T-helper 2 cell treated with Interferon-gamma antibody and Interleukin-4, amounts not matched to agents 100 ng/mL and 5 ng/mL, for 36 hours (primary cell): ENCODE measurements at regions not wholly inside any gene's neighbourhood (a gene's known extent, or its start where the extent isn't known, plus 50 kb on each side); places are given as distances from the start of the nearest gene placed in this dataset.

Experiments
- intact Hi-C: fragments of 100-400 bp; cut with micrococcal nuclease; formaldehyde crosslinking; loops from one replicate; pipeline ENCODE4 v1.15.1; 2023

DNA sequence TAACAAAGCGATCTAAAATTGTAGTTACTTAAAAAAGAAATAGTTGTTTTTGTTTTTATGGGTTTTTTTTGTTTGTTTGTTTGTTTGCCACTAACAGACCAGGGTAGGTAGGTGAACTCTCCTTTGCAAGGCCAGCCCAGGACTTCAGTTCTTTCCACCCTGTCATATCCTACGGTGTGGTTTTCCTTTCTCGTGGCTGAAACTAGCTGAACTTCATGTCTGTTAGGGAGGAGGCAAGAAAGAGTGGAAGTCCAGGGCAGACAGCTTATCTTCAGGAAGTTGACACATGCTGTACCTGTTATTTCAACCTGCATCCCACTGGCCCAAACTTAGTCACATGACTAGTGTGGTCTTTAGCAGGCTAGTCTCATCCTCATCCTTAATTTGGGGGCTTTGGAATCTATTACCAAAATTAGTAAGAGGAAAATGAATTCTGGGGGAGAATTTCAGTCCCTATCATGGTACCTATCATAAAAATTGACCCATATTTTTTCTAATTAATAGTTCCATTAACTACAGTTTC, 62.9 kb upstream of the LRRC7 start:
- intact Hi-C loops: no loop called here

DNA sequence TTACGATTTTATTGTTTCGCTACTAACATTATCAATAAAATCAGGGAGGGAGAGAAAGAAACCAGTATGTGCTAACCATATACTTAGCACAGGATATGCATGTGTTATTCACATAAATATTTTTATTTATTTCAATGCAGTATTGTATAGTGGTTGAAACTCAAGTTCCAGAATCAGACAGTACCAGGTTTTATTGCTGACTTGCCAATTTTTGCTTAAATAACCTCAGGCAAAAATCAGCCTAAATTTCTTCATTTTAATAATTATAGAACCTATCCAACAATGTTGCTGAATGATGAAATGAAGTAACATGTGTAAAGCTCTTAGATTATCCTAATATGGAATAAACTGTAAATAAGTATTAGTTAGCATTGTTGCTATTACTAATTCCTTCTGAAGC, 61.4 kb upstream of the LRRC7 start:
- intact Hi-C loops: no loop called here

DNA sequence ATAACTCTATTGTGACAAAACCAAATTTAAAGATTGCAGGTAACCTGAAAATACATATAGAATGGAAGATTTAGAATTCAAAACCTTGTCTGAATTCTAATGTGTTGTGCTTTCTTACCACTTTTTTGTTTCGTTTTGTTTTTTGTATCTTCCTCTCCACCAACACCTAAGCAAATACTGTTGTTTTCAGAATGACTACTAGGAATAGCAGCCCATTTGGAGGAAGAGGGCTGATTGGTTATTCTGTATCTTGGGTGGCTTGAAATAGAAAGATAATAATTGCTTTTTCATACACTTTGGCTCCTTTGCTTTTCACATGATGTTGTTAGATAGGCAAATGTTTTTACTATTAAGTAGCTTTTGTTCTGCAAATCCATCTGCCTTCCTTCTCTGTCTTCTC, 61.0 kb upstream of the LRRC7 start:
- intact Hi-C loops: no loop called here

DNA sequence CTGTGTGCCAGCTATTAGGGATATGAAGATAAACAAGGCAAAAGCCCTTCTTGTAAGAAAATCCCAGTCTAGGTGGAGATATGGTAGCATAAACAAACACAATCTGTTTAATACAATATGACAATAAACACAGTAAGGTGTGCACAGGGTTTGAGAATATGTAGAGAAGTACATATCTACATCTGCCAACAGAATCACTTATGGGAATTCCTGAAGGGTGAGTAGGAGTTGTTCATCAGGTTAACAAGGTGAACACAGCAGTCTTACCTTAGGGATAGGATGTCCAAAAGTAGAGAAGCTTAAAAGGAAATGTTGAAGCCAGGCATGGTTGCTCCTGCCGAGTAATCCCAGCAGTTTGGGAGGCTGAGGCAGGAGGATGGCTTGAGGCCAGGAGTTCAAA, 57.7 kb upstream of the LRRC7 start:
- intact Hi-C loops: no loop called here

DNA sequence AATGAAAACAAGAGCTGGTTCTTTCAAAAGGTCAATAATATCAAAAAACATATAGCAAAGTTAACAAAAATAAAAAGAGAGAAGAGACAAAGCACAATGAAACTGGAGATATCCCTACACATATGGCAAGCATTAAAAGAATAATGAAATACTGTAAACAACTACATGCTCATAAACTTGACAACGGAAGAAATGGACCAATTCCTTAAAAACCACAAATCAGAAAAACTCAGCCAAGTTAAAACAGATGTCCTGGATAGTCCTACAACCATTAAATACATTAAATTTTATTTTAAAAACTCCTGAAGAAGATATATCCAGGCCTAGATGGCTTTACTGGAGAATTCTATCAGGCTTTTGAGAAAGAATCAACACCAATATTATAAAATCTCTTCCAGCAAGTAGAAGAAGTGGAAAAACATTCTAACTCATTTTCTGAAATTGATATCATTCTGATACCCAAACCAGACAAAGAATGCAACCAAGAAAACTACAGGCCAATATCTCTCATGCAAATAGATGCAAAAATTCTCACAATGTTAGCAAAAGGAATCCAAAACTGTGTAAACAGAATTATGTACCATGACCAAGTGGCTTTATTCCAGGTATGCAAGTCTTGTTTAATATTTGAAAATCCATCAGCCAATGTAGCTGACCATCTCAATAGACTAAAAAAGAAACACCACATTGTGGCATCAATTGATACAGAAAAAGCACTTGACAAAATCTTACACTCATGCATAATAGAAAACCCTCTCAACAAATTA, 56.1 kb upstream of the LRRC7 start:
- intact Hi-C loops: no loop called here

DNA sequence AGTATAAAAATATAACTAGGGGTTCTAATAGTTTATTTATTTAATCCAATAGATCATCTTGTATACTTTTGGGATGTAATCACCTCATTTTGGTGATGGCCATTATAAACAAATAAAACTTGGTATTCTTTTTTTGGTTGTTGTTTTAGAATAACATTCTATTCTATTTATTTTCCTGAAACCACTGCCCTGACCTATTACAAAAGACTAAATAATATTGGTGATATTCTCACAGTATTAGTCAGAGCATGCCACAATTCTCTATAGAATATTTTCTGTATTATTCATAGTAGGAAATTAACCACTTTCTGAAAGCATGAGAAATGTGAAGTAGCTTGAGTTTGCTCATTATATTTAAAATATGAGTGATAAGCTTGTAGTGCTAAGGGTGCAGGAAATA, 54.1 kb upstream of the LRRC7 start:
- intact Hi-C loops: no loop called here
